KOPT-K1 (cell line): ENCODE measurements at regions not wholly inside any gene's neighbourhood (a gene's known extent, or its start where the extent isn't known, plus 50 kb on each side); places are given as distances from the start of the nearest gene placed in this dataset.
"Not testable (repeated sequence)": the region's sequence is repeated elsewhere in the genome, so short reads cannot be mapped to it uniquely, and the experiment has no call there.

Experiments
- H3K27ac ChIP-seq: fragments of 200-600 bp; sonication (generic); 2 replicates; pipeline ENCODE4 v1.5.1; 2016; ENCODE audit warnings: antibody characterized with exemption, mild to moderate bottlenecking, low read depth, low read length; ENCODE audit not compliant: poor library complexity, severe bottlenecking
- H3K36me3 ChIP-seq: fragments of 200-600 bp; sonication (generic); 2 replicates; pipeline ENCODE4 v1.5.1; 2017; ENCODE audit warnings: antibody characterized with exemption, mild to moderate bottlenecking, low read length, moderate library complexity; ENCODE audit not compliant: insufficient read depth
- H3K9me3 ChIP-seq: fragments of 200-600 bp; sonication (generic); 2 replicates; pipeline ENCODE4 v1.5.1; 2017; ENCODE audit warnings: antibody characterized with exemption, low read length, mild to moderate bottlenecking; ENCODE audit not compliant: insufficient read depth, poor library complexity, severe bottlenecking

DNA sequence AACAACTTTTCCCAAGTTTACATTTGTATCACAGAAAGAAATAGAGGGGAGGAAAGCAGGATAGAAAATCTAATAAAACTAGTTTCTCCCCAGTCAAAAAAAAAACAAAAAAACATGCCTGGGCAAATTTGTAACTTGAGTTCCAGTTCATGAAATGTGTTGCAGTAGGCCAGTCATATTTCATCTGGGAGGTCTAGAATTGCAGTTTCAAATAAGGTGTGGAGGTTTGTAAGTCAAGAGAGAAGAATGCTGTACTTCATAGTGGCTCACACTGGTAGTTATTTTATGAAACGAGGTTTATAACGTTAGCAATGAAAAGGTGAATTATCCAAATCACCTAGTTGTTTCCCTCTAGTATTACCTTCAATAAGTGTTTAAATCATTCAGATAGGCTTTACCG, 1313.9 kb upstream of the SLC39A10 start:
- Histone ChIP-seq H3K9me3 (no peaks in the 10 kb centered on the region), H3K27ac (no peak overlapping the region), H3K36me3 (no peaks in the 10 kb centered on the region)

DNA sequence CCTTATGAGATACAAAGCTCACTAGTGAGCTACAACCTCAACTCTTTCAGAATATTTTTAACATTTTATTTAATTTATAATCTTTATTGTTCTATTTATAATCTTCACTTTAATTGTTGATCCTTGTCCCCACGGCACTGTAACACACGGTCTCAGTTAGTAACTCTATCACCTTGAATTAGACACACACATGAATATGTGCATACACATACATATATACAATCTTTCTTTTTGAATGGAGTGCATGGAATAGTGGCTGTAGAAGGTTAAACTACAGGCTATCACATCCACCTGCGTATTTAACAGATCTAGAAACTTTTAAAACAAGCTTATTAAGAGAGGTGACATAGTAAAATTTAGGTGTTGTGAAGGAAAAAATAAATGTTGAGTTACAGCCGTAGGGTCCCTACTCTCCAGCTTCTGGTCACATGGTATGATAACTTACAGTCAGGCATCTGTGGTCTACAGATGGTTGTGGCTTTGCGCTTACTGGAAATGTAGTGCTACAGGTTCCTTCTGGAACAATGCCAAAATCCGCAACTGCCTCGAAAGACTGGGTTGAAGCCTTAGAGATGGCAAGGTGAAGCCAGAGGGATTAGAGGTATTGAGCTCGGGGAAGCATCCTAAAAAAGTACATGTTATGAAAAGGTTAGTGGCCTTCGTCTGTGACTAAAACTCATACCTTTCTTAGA, 1324.1 kb upstream of the SLC39A10 start:
- no peak overlapping the region for H3K27ac ChIP-seq
- H3K9me3 ChIP-seq, result peaks cover 5% of the 10 kb centered on the region
- H3K36me3 ChIP-seq, result no peaks in the 10 kb centered on the region

GRCh38 chr2:194328456-194328855, 1328.6 kb upstream of the SLC39A10 start:
- Histone ChIP-seq H3K27ac (no peak overlapping the region), H3K36me3 (no peaks in the 10 kb centered on the region), H3K9me3 (peaks cover 10% of the 10 kb centered on the region)

DNA sequence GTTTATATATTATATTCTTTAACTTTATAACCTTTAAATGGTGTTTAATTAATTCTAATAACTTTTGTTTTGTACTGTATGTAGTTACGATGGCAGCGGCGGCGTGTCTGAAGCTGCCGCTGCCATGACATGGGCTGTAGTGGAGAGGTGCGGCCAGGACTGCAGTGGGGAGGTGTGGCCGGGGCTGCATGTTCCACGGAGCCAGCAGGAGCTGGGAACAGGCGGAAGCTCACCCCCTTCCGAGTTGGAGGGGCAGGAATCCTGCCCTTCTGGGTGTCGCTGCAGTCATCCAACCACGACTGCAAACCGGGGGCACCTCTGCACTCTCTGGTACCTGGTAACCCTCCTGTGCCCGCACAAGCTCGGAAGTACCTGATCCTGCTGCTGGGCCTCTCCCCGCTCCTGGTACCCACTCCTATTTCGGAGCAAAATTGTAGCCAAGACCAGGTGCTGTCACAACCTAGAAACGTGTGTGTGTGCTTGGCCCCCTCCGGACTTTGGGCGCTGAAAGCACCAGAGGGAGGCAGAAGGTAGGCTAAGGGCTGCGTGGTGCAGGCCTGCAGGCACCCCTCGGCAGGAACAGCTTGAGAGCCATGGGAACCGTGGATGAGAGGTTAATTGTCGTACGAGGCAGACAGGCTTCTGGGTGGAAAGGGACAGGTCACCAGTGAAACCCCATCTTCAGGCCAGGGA, 1329.7 kb upstream of the SLC39A10 start:
- Histone ChIP-seq H3K36me3 (no peaks in the 10 kb centered on the region), H3K9me3 (peaks cover 10% of the 10 kb centered on the region), H3K27ac (no peak overlapping the region)

GRCh38 chr2:194323740-194324139, 1333.3 kb upstream of the SLC39A10 start:
- Histone ChIP-seq H3K9me3 (peaks cover 10% of the 10 kb centered on the region), H3K27ac (no peak overlapping the region), H3K36me3 (no peaks in the 10 kb centered on the region)

DNA sequence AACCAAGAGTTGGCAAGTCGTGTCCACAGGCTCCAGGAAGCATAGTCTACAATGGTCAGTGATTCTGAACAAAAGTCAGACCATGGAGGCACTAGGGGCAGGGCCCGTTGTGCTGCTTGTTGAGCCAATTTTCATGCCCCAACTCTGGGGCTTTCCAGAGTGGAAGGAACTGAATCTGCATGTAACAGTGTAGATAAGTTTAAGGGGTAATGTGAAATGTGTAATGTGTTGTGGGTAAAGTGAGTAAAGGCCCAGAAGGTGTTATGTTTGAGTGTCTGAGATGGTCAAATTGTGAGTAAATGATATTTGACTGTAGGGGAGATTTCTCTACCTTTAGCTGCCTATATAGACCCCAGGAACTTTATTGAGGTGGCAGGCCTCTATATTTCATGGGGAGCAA, 1336.5 kb upstream of the SLC39A10 start:
- no peaks in the 10 kb centered on the region for H3K36me3 ChIP-seq
- no peak overlapping the region for H3K27ac ChIP-seq
- H3K9me3 ChIP-seq, result no peaks in the 10 kb centered on the region

GRCh38 chr2:194319222-194319992, 1337.6 kb upstream of the SLC39A10 start:
- Histone ChIP-seq H3K36me3 (no peaks in the 10 kb centered on the region), H3K9me3 (no peaks in the 10 kb centered on the region), H3K27ac (no peak overlapping the region)

DNA sequence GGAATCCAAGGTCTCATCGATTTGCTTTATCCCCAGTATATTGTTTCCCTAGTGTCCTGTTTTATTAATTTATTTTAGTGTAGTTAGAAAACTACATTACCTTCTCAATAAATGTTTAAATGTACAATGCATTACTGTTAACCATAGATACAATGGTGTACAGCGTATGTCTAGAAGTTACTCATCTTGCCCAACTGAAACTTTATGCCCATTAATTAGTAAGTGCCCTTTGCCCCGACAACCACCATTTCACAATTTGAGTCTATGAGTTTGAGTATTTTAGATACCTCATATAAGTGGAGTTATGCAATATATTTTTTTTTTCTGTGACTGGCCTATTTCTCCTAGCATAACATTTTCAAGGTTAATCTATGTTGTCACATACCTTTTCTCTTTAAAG, 1343.0 kb upstream of the SLC39A10 start:
- H3K36me3 ChIP-seq, result no peaks in the 10 kb centered on the region
- no peaks in the 10 kb centered on the region for H3K9me3 ChIP-seq
- H3K27ac ChIP-seq, result no peak overlapping the region

GRCh38 chr2:194304191-194304590, 1352.8 kb upstream of the SLC39A10 start:
- no peaks in the 10 kb centered on the region for H3K9me3 ChIP-seq
- no peaks in the 10 kb centered on the region for H3K36me3 ChIP-seq
- H3K27ac ChIP-seq, result no peak overlapping the region

DNA sequence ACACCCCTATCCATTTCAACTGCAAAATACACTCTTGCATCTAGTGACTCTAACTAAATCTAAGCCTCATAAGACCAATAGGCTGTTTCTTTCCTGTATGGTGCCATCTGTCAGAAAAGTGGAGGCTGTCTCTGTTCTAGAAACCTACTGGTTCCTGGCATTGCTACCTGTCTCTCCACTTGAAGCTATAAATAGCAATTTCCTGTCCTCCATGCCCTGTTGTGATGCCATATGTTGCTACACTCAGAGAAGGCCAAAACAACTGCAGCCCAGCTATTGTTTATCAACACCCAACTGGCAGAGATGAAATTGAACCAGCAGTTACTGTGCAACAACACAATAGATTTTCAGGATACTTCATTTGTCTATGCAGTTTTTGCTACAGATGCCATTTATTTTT, 1355.1 kb upstream of the SLC39A10 start:
- no peak overlapping the region for H3K27ac ChIP-seq
- no peaks in the 10 kb centered on the region for H3K36me3 ChIP-seq
- no peaks in the 10 kb centered on the region for H3K9me3 ChIP-seq

GRCh38 chr2:194294156-194294555, 1362.9 kb upstream of the SLC39A10 start:
- no peaks in the 10 kb centered on the region for H3K36me3 ChIP-seq
- no peaks in the 10 kb centered on the region for H3K9me3 ChIP-seq

GRCh38 chr2:194291104-194291503, 1365.9 kb upstream of the SLC39A10 start:
- Histone ChIP-seq H3K27ac (no peak overlapping the region), H3K36me3 (no peaks in the 10 kb centered on the region), H3K9me3 (no peaks in the 10 kb centered on the region)

More at GRCh38 chr2:194294156-194294555, 1362.9 kb upstream of the SLC39A10 start:
- H3K27ac ChIP-seq, result no peak overlapping the region

DNA sequence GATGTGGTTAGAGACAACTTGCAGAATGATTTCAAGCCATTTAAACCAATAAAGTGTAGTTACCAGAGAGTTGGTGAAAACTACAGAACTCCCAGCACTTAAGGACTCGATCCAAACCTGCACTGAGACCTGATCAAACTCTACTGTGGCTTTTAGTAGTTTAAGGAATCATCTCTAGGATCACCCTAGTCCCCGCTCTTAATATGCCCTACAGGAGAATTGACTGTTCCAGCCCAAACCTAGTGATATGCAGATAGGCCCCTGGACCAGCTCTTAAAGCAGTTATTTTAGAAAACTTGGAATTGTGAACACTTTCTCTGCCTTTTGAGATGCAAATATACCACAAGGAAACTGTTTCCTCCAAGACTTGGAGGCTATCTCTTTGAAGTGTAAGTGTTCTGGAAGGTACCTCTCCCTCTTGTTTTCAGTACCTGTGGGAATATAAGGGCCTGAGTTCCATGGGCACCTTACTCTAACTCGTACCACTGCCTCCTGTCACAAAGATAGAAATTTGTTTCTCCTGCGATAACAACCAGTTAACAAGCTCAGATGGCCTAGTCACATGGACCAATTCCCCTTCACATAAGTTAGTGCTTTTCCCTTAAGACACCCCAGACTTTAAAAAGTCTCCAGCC, 1367.2 kb upstream of the SLC39A10 start:
- Histone ChIP-seq H3K36me3 (no peaks in the 10 kb centered on the region), H3K27ac (no peak overlapping the region), H3K9me3 (no peaks in the 10 kb centered on the region)

- not testable (repeated sequence) for H3K36me3 ChIP-seq, H3K9me3 ChIP-seq, H3K27ac ChIP-seq
These were observed 1380.4 kb upstream of the SLC39A10 start for GRCh38 chr2:194276667-194277066.

GRCh38 chr2:194271293-194271961, 1385.6 kb upstream of the SLC39A10 start:
- Histone ChIP-seq H3K27ac (no peak overlapping the region), H3K36me3 (no peaks in the 10 kb centered on the region), H3K9me3 (no peaks in the 10 kb centered on the region)
